Activated CD8-positive, alpha-beta T cell treated with anti-CD3 and anti-CD28 coated beads for 36 hours (primary cell): ENCODE measurements at regions not wholly inside any gene's neighbourhood (a gene's known extent, or its start where the extent isn't known, plus 50 kb on each side); places are given as distances from the start of the nearest gene placed in this dataset.

Source experiments
- ATAC-seq: fragments of 200-7000 bp; cut with Tn5 transposase; one replicate; pipeline ENCODE4 v1.10.0; 2021; ENCODE audit warnings: mild to moderate bottlenecking, moderate library complexity
- CTCF ChIA-PET: fragments of 350-600 bp; sonication (Branson Sonifier 250); formaldehyde crosslinking; loops from one replicate; lab custom pipeline; 2021; ENCODE audit warnings: antibody characterized with exemption; lab: Charles Lee
- POLR2A ChIA-PET: fragments of 350-600 bp; sonication (Branson Sonifier 250); formaldehyde crosslinking; loops from one replicate; lab custom pipeline; 2021; ENCODE audit warnings: antibody characterized with exemption; lab: Charles Lee
- DNase-seq: peaks from one replicate; pipeline ENCODE4 v3.0.0-alpha.2; 2020
- H3K27ac Mint-ChIP-seq: one replicate; pipeline ENCODE4 v1.8.0; 2021; ENCODE audit warnings: mild to moderate bottlenecking, mixed read lengths
- H3K27me3 Mint-ChIP-seq: one replicate; pipeline ENCODE4 v1.8.0; 2021; ENCODE audit warnings: mixed read lengths
- H3K36me3 Mint-ChIP-seq: one replicate; pipeline ENCODE4 v1.8.0; 2021; ENCODE audit warnings: low read depth, mixed read lengths
- H3K4me1 Mint-ChIP-seq: one replicate; pipeline ENCODE4 v1.8.0; 2021; ENCODE audit warnings: low read depth, mixed read lengths
- H3K4me3 Mint-ChIP-seq: one replicate; pipeline ENCODE4 v1.8.0; 2021; ENCODE audit warnings: mild to moderate bottlenecking, moderate library complexity, mixed read lengths
- H3K9me3 Mint-ChIP-seq: one replicate; pipeline ENCODE4 v1.8.0; 2021; ENCODE audit warnings: mixed read lengths
- intact Hi-C: fragments of 100-400 bp; cut with micrococcal nuclease; formaldehyde crosslinking; loops from one replicate; pipeline ENCODE4 v1.10.0; 2022
- TF ChIP-seq, protein P1 (sequence below): fragments of 200-600 bp; IDR thresholded peaks from one replicate; pipeline ENCODE4 v1.8.0; 2022; ENCODE audit warnings: antibody characterized with exemption, mild to moderate bottlenecking

DNA sequence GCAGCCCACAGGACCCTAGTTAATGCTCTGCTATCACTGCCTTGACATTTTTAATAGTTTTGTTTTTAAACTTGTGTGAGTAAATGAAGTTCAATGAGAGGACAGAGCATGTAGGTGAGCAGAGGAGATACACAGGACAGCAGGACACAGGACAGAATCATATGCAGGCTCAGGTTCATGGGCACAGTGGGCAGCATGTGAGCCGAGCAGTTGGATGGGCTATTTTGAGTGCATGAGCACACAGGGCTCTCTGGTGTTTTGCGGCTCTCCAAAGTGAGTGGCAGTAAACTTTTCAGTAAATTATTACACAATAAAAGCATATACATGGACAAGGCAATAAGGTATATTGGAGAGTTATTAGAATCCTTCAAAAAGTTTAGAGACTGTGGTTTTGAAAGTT, 189.7 kb upstream of the OR4E1 start:
- TF ChIP-seq, protein P1, sequence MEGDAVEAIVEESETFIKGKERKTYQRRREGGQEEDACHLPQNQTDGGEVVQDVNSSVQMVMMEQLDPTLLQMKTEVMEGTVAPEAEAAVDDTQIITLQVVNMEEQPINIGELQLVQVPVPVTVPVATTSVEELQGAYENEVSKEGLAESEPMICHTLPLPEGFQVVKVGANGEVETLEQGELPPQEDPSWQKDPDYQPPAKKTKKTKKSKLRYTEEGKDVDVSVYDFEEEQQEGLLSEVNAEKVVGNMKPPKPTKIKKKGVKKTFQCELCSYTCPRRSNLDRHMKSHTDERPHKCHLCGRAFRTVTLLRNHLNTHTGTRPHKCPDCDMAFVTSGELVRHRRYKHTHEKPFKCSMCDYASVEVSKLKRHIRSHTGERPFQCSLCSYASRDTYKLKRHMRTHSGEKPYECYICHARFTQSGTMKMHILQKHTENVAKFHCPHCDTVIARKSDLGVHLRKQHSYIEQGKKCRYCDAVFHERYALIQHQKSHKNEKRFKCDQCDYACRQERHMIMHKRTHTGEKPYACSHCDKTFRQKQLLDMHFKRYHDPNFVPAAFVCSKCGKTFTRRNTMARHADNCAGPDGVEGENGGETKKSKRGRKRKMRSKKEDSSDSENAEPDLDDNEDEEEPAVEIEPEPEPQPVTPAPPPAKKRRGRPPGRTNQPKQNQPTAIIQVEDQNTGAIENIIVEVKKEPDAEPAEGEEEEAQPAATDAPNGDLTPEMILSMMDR: no peak
- intact Hi-C loops: no loop called here
- Mint-ChIP-seq H3K27ac (peak overlapping the region; percentile 77), H3K27me3 (peaks cover 5% of the 10 kb centered on the region), H3K4me1 (peaks cover 21% of the 10 kb centered on the region), H3K9me3 (no peaks in the 10 kb centered on the region), H3K36me3 (peaks cover 29% of the 10 kb centered on the region), H3K4me3 (peak overlapping the region; percentile 62)
- DNase-seq (no peak), ATAC-seq (no peak)
- POLR2A ChIA-PET: interaction anchor here (0.7 to 3.2 kb wide), 7 partner anchors 11 to 678 kb away, joined by 3 to 25 read pairs (median 8); no protein-coding TSS in a partner anchor
- CTCF ChIA-PET: interaction anchor here (1.5 to 7.8 kb wide), 2 partner anchors 10 to 38 kb away, joined by 4 to 43 read pairs; no protein-coding TSS in a partner anchor

DNA sequence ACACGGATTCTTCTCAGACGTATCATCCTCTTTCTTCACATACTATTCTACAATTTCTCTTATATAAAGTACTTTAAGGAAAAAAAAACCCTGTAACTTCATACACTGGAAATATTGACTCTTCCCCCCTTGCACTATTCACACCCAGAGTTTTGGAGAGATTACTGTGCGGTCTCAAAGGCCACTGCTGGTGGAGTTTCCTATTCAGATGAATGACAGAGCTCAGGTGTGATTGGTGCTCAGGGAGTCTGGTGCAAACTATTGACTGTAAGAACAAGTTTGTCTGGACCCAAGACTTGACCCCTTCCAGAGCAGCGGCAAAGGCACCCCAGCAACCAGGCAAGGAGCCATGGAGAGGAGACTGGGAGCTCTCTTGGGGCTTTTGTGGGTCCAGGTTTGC, 187.5 kb upstream of the OR4E1 start:
- Mint-ChIP-seq H3K36me3 (peaks cover 23% of the 10 kb centered on the region), H3K27ac (peak overlapping the region; percentile 68), H3K4me3 (peak overlapping the region; percentile 62), H3K27me3 (peaks cover 5% of the 10 kb centered on the region), H3K9me3 (no peaks in the 10 kb centered on the region), H3K4me1 (peaks cover 4% of the 10 kb centered on the region)
- POLR2A ChIA-PET: interaction anchor here (1.4 to 3.2 kb wide), 7 partner anchors 9 to 709 kb away, joined by 5 to 25 read pairs (median 8); no protein-coding TSS in a partner anchor
- ATAC-seq: peak; percentile 67
- intact Hi-C loops: no loop called here
- CTCF ChIA-PET: interaction anchor here (0.9 to 7.8 kb wide), 19 partner anchors 8 to 709 kb away, joined by 3 to 57 read pairs (median 4); no protein-coding TSS in a partner anchor
- DNase-seq: peak; percentile 38
- TF ChIP-seq, protein P1: no peak

DNA sequence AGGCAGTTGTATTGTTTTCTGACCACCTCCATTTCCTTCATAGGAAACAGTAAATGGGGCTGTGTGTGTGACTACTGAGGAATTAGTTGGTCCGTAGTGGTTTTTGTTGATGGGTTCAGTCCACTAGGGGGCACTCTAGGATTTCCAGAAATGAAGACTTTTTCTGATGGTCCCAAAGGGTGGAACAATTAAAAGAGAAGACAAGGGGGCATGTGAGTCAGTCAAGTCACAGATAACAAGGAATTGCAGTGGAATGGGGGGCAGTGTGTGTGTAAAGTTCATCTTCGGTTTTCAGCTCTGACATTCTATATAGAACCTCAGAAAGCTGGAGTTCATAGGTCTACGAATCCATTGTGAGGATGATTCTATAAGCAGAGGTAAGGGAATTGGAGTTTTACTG, 186.6 kb upstream of the OR4E1 start:
- Mint-ChIP-seq H3K4me1 (peaks cover 4% of the 10 kb centered on the region), H3K27me3 (peaks cover 5% of the 10 kb centered on the region), H3K4me3 (peak overlapping the region; percentile 62), H3K9me3 (no peaks in the 10 kb centered on the region), H3K27ac (peak overlapping the region; percentile 57), H3K36me3 (peaks cover 19% of the 10 kb centered on the region)
- TF ChIP-seq, protein P1: peak; percentile 69
- DNase-seq (peak; percentile 65), ATAC-seq (peak; percentile 35)
- intact Hi-C loops: no loop called here
- CTCF ChIA-PET: interaction anchor here (1.0 to 7.8 kb wide), 15 partner anchors 7 to 707 kb away, joined by 3 to 57 read pairs (median 4); no protein-coding TSS in a partner anchor
- POLR2A ChIA-PET: interaction anchor here (0.7 to 3.8 kb wide), 2 partner anchors 12 to 682 kb away, joined by 3 to 26 read pairs; no protein-coding TSS in a partner anchor

DNA sequence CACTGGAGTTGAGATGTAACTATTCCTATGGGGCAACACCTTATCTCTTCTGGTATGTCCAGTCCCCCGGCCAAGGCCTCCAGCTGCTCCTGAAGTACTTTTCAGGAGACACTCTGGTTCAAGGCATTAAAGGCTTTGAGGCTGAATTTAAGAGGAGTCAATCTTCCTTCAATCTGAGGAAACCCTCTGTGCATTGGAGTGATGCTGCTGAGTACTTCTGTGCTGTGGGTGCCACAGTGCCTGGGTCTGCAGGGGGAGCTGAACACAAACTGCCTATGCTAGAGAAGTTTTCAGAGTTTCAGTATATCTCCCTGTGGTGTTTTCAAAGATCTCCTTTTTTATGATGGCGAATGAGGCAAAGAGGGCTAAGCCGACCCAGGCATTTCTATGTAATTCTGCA, 179.2 kb upstream of the OR4E1 start:
- peaks cover 19% of the 10 kb centered on the region for H3K36me3 Mint-ChIP-seq
- POLR2A ChIA-PET: interaction anchor here (0.8 to 2.4 kb wide), 8 partner anchors 9 to 717 kb away, joined by 3 to 10 read pairs (median 4); no protein-coding TSS in a partner anchor
- no peaks in the 10 kb centered on the region for H3K9me3 Mint-ChIP-seq
- peaks cover 7% of the 10 kb centered on the region for H3K27me3 Mint-ChIP-seq
- ATAC-seq (no peak), DNase-seq (no peak)
- intact Hi-C loops: no loop called here
- H3K4me3 Mint-ChIP-seq: peak overlapping the region; percentile 79
- CTCF ChIA-PET: interaction anchor here (1.1 to 3.4 kb wide), 21 partner anchors 10 to 714 kb away, joined by 3 to 43 read pairs (median 5); no protein-coding TSS in a partner anchor
- TF ChIP-seq, protein P1: no peak
- peak overlapping the region; percentile 80 for H3K27ac Mint-ChIP-seq
- peaks cover 6% of the 10 kb centered on the region for H3K4me1 Mint-ChIP-seq
